ENCODE measurements at regions not wholly inside any gene's neighbourhood (a gene's known extent, or its start where the extent isn't known, plus 50 kb on each side); places are given as distances from the start of the nearest gene placed in this dataset.
"Not testable (repeated sequence)": the region's sequence is repeated elsewhere in the genome, so short reads cannot be mapped to it uniquely, and the experiment has no call there.

DNA sequence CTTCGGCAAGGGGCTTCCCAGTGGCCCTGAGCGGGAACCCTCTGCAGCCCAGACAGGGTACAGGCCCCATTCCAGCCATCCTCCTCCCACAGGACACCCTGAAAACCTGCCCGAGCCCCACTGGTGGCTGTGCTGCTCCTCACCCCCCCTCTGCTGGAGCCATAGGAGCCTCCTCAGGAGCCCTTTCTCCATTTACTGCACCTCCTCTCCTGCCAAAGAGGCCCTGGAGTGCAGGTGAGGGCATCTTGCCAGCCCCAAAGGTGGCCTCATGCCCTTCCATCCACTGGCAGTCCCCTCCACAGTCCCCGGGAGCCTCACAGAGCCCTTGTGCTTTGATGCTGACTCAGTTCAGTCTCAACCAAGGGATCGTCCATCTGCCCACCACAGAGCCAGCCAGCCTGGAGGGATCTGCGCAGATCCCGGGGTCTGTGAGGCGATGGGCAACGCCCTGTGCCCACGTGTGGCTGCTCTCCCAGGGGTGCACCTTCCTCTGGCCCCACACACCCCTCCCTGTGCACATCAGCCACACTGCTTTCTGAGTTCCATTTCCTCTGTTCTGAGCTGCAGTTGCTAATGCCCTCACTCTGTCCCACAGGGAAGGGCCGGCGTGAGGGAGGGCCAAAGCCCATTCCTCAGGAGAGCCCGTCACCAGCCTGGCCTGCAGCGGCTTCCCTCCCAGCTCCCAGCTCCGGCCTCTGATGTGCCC lies 228.5 kb downstream of the DLL1 start:
- DNase-seq (ENCODE audit: insufficient read length, low spot score): no peak
- FAIRE-seq: no peak
- TF ChIP-seq, protein P1, sequence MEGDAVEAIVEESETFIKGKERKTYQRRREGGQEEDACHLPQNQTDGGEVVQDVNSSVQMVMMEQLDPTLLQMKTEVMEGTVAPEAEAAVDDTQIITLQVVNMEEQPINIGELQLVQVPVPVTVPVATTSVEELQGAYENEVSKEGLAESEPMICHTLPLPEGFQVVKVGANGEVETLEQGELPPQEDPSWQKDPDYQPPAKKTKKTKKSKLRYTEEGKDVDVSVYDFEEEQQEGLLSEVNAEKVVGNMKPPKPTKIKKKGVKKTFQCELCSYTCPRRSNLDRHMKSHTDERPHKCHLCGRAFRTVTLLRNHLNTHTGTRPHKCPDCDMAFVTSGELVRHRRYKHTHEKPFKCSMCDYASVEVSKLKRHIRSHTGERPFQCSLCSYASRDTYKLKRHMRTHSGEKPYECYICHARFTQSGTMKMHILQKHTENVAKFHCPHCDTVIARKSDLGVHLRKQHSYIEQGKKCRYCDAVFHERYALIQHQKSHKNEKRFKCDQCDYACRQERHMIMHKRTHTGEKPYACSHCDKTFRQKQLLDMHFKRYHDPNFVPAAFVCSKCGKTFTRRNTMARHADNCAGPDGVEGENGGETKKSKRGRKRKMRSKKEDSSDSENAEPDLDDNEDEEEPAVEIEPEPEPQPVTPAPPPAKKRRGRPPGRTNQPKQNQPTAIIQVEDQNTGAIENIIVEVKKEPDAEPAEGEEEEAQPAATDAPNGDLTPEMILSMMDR (IDR thresholded peaks at IDR 0.05; ENCODE audit: insufficient read depth, missing control alignments): no peak

DNA sequence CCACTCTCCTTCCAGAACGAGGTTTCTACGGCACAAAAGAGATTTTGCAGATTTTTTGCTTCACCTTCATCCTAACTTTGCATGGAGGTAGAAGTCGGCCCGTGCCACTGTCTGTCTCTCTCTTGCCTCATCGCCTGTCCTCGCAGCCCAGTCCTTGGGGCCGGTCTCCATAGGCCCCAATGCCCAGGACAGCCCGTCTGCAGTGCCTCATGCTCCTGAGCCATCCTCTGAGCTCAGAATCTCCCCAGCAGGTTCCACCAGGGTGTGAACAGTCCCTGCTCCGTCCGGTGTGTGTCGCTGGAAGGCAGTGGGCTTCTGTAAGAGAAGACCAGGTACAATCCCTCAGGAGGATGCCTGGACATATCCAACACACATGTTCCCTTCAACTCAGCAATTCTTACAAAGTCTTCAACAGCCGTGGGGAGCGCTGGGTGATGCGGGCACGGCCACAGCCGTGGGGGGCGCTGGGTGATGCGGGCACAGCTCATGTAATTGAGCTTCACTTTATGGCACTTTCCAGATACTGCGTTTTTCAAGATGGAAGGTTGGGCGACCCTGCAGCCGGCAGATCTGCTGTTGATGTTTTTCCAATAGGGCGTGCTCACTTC lies 231.9 kb downstream of the DLL1 start:
- DNase-seq (ENCODE audit: insufficient read length, low spot score) (no peak), FAIRE-seq (no peak)
- TF ChIP-seq, protein P1 (IDR thresholded peaks at IDR 0.05; ENCODE audit: insufficient read depth, missing control alignments): no peak

DNA sequence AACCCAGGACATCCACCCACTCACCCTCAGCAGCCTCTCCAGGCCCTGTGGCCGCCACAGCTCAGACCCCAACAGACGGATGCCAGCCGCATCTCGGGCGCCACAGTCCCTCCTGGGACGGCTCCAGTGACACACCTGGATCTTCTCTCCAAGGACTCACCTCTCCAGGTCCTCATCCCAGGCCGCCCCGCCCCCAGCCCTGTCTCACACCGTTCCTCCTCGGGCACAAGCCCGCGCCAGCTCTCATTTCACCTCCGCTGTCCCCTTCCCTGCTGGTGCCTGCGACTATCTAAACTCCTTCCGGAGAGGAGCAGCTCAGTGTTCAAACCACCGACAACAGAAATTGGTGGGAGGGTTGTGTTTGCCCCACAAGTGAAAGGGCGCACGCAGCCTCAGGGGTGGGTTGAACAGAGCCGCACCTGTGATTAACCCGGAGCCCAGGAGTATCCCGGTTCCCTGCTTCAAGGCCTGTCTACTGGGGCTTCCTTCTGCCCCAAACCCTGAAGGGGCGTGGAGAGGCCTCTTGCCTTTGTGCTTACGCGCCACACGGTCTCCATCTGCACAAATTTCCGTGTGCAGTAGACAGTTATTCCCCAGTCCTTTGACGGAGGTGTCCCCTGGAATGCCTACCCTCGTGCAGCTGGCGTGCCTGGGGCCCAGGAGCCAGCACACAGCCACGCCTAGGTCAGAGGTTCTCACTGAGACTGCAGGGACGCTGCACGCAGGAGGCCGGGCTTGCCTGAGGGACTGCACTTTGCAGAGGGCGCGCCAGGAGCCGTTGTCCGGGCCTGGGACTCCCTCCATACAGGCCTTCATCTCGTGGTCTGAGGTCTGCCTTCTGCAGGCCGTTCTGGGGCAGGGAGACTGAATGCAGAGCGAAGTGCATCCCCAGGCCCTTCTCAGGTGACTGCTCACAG lies 232.7 kb downstream of the DLL1 start:
- FAIRE-seq (no peak), DNase-seq (ENCODE audit: insufficient read length, low spot score) (no peak)
- TF ChIP-seq, protein P1 (IDR thresholded peaks at IDR 0.05; ENCODE audit: insufficient read depth, missing control alignments): no peak

DNA sequence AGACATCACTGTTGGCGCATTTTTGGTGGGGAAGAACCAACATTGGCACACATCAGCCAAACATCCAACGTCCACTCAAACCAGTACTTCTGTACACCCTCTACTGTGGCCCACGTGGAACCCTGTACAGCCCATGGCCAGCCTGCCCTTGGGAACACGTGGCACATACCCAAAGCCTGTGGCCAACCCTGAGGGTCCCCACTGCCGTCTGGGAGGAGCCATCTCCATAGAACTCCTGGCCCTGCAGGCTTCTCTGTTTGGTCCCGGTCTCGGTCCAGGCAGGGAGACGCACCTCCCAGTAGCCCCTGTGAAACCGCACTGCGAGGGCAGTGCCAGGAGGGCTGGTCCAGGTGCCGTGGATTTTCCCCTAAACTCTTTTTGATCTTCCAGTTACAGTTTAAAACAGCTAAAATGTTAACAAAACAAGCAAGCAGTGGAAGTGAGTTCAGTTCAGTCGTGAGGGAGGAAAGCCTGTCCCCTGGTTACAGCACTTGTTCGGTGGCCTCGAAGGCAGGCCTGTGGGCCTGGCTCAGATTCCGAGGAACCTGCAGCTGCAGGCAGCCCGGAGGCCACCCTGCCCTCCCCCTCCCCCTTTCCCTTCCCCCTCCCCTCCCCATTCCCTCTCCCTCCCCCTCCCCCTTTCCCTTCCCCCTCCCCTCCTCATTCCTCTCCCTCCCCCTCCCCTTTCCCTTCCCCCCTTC lies 233.7 kb downstream of the DLL1 start:
- DNase-seq (ENCODE audit: insufficient read length, low spot score) (no peak), FAIRE-seq (no peak)
- TF ChIP-seq, protein P1 (IDR thresholded peaks at IDR 0.05; ENCODE audit: insufficient read depth, missing control alignments): no peak

DNA sequence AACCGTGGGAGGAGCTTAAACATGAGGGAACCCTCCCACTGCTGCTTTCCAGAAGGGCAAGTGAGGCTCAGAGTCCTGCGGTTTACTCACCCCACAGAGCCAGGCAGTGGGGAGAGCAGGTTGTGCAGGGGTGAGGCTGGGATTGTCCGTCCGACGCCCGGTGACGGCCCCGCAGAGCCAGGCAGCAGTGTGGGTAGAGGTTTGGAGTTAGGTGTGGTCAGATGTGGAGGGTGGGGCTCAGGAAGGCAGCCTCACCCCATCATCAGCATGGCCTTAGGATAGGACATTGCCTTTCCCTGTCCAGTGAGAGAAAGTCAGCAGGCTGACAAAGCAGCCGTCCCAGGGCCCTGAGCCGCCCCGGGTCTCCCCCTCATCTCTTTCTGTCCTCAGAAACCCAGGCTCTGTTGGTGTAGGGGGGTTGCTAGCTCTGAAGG lies 234.6 kb downstream of the DLL1 start:
- FAIRE-seq (no peak), DNase-seq (ENCODE audit: insufficient read length, low spot score) (no peak)
- TF ChIP-seq, protein P1 (IDR thresholded peaks at IDR 0.05; ENCODE audit: insufficient read depth, missing control alignments): no peak

DNA sequence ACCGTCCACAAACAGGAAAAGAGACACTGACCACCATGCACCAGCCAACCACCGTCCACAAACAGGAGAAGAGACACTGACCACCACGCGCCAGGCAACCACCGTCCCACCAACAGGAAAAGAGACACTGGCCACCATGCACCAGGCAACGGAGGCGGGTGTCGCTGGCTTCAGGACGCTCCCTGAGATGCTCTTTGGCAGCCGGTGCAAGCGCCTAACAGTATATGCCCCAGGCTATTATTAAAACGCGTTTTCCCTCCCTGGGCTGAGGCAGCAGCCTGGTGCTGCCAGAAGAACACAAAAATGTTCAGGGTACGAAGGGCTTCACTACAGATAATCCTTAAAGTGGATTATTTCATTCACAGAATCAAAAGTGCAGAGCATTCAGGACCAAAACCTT lies 235.1 kb downstream of the DLL1 start:
- FAIRE-seq; DNase-seq (ENCODE audit: insufficient read length, low spot score): not testable (repeated sequence)
